ENCODE measurements at regions not wholly inside any gene's neighbourhood (a gene's known extent, or its start where the extent isn't known, plus 50 kb on each side); places are given as distances from the start of the nearest gene placed in this dataset.

DNA sequence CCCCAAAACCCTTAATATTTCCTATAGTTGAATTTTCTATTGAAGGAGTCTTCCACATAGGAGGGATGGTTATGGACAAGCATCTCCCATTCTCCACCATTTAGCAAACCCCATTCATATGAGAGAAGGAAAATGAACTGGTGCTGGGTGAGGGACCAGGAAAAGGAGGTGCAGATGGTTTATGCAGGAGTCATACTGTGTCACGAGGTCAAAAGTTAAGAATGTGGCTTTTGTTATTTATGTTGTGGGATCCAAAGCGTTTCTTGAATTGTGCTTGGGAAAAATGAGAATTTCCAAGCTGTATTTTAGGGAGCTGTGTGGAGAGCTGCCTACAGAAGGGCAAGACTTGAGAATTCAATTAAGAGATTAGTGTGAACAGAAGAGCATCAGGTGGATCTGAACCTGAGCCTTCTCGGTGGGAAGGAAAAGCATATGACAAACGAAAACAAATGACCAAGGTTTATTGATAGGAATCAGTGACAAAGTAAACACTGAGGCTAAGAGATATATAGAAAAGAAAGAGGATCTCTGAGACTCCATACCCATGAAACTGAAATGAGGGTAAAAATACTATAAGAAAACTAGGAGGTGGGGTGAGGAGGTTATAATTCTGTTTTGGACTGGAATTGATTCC lies 473.3 kb upstream of the NR2F2 start:
- no peak for DNase-seq

DNA sequence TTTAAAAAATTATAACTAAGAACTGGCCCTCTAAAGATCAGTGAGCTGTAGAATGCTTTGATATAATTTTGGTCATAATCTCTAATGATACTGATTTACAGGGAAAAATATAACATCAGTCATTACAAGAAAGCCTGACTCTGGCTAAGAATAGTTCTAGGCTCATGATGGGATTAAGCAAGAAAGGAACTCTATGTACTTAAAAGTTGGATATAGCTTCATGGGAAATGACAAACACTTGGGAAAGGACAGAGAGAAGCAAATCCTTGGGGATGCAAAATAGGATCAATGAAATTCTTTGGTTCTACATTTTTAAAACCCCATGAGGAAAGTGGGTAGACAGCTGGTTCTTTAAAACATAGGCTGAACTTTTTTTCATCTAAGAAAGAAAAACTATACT lies 472.7 kb upstream of the NR2F2 start:
- no peak for DNase-seq

DNA sequence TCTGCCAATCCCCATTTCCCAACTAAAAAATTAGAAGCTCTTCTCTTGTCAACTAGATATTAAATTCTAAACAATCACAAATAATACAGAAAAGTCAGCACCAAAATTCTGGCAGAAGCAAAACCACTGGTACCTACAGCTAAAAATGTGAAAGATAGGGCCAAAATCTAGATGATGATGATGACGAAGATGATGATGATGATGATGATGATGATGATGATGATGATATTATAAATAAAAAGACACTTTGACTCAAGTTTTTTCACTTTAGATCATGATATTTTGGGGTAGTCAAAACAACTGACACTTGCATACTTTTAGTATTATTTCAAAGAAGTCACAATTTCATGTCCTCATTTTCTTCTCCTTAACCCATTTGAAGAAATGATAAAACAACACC lies 470.1 kb upstream of the NR2F2 start:
- no peak for DNase-seq

DNA sequence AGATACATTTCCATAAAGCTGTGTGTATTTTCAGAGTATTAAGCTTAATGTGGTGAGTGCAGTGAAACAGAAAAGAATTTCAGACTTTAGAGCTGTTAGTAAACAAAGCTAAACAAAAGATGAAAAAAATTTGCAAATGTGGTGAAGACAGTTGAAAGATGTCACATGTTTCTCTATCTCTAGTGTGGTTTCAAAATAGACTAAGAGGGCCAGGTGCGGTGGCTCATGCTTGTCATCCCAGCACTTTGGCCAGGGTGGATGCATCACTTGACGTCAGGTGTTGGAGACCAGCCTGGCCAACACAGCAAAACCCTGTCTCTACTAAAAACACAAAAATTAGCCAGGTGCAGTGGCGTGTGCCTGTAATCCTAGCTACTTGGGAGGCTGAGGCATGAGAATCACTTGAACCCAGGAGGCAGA lies 466.0 kb upstream of the NR2F2 start:
- DNase-seq, result no peak

DNA sequence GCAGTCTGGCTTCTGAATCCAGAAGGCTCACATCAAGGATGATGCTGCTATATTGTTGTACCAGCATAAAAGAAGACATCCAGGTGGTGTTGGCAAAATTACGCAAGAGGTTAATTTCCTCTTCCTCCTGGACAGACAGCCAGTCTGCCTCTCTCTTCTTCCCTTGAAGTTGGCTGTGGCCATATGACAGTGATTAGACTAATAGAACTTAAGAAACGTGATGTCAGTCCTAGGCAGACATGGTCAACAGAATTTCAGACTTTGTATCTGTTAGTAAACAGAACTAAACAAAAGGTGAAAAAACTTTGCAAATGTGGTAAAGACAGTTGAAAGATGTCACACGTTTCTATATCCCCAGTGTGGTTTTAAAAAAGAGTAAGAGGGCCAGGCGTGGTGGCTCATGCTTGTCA lies 465.2 kb upstream of the NR2F2 start:
- DNase-seq, result no peak

DNA sequence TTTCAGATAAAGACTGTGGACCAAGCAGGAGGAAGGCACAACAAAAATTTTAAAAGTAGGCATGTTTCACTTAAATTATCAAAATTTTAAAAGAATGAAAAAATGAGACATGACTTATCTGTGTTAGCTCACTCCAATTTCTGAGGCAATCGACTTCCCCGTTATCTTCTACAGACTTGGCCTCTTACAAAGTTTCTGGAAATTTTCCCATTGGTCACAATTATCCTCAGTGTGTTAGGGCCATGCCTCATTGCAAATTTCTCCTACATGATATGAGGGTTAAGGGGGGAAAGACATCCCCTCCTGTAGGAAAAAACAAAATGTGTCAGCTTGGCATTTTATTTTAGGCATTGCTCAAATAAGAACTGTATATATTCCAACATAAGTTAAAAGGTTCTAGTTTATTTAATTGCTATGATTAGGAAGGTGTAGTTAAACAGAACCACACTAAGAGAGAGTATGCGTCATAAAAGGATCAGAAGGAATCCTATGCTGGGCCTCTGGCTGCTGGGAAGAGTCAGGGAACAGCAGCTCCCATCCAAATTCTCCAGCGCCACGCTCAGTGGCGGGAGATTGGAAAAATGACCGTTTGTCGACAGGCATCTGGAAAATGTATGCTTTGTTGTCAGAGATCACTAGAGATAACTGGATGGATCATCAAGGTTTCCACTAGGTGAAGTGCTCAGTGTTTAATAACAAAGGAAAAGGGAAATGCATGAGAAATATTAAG lies 463.6 kb upstream of the NR2F2 start:
- DNase-seq, result no peak

DNA sequence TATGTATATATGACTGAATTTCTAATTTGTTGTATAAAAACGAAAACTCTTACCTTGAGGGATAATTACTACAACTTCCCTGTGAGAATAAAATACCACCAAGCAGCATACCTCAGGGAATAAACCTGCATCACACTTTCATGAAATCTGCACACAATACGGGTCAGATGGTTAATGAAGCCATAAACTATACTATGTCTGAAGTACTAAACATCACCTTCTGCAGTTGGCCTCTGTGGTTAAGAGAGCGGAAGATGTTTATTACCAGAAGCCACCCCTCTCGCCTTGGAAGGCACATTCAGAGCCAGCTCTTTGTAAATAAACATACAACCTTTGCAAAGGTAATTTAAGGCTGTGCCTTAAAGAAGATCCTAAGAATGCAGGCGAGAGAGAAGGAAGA lies 462.1 kb upstream of the NR2F2 start:
- no peak for DNase-seq

DNA sequence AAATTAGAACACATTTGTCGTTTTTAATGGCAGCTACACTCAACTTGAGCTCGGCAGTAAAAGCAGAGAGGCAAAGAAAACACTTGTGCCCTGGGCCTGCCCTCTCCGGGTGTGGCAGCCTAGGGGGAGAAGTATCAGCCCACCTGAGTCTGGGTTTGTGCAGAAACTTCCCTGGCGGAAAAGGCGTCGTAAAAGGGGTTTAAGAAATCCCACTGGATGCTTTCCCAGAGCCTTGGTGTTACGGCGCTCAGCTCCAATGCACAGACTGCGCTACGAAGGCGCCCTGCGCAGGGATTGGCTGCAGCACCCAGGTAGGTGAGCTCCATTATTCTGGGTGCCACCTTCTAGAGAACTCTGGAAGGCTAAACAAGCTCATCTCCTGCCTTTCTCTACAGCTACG lies 461.5 kb upstream of the NR2F2 start:
- DNase-seq, result no peak

DNA sequence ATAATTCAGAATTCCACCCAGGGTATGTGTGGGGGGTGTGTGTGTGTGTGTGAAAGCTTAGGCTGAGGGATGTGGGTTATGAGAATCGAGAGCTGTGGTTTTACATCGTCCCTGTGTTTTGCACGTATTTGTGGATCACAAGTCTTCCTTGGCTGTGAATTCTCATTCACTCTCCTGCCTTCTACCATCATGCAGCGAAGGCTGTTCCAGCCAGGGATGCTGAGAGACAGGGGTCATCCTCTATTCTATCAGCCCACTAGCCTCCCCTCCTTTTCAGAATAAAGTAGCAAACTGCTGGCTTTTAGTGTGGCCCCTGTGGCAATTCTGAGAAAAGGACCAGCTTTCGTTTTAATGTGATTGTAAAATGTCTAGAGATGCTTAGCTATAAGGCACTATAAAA lies 460.6 kb upstream of the NR2F2 start:
- DNase-seq, result no peak

DNA sequence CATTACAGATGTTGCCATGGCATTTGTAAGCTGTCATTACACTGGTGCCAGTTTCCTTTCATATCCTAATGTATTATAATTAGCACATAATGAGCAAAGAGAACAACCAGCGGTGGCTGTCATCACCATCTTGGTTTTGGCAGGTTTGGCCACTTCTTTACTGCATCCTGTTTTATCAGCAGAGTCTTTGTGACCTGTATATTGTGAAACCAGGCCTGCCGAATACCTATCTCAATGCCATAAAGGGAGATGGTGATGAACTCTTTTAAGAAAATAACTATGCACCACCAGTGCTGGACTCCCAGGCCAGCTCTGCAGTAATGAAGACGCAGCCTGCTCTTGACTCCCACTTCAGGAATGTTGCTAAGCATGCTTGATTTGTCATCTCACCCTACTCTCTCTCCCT lies 458.1 kb upstream of the NR2F2 start:
- DNase-seq, result no peak

DNA sequence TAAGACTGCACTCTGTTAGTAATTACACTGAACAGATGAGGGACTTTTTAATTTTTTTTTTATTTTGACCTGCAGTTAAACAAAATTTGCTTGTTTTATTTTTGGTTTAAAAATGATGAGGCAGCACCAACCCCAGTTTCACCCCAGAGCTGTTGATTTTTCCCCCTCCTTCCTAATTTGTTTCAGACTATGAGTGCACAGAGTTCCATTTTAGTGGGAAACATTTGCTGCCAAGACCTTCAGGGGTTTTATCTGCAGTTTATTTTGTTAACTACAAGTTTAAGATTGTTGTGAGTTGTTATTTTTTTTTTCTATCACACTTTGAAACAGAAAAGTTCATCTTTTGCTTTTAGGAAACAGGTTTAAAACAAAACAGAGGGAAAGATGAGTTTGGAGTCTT lies 455.9 kb upstream of the NR2F2 start:
- DNase-seq, result no peak

DNA sequence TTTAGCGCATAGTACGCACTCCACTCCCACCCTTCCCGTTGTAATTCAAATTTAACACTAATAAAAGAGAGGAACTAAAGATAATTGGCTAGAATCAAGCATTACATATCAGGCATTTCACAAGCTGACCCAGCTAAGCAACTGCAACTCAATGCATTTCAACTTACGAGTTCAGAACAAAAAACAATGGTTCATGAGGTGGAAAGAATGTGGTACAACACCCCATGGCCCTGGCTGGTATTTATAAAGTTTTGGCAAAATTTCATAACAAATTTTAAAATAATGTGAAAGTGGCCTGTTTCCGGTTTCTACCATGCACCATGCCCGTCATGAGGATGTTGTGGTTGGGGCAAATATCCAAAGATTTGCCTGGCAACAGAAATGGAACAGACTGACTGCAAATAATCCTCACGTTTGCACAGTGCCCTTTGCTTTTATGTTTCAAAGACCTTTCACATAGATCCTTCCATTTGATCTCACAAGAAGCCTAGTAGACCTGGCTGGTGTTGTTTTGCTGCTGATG lies 455.3 kb upstream of the NR2F2 start:
- no peak for DNase-seq

DNA sequence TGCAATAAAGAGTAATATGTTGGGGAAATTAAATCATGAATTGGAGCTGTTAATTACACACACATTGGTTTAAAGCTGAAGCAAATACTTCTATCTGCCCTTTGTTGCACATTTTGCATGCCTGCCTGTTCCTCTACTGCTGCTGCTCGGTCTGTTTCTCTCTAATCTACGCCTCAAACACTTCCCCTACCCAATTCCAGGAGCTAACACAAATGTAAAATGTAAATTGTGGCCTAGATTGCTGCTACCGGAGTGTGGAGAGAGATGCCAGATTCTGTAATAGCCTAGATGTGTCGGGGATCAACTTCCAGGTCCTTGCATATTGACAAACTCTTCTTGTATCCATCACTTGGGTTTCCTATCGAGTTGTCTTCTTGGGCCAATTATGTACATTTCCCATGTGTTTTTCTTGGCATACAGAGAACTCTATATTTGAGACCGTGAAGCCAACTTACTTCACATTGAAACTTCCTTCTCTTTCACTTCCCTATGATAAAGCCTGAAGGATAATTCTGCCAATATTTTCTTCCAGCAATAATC lies 450.4 kb upstream of the NR2F2 start:
- no peak for DNase-seq

DNA sequence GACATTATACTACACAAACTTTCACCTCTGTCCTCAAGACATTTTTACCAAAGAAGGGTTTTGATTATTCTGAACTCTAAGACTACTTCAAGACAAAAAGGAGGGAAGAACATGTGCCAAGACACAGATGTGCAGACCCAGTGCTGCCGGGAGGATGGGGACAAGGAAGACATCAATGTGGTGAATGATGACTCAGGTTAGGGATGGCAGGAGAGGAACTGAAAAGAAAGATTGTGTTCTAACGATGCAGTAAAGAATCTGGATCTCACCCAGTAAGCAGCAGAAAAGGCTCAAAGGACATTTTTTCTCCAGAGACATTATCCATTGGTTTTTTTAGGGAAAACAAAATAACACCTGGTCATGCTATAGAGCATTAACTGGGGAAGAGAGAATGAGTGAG lies 449.9 kb upstream of the NR2F2 start:
- DNase-seq, result no peak

DNA sequence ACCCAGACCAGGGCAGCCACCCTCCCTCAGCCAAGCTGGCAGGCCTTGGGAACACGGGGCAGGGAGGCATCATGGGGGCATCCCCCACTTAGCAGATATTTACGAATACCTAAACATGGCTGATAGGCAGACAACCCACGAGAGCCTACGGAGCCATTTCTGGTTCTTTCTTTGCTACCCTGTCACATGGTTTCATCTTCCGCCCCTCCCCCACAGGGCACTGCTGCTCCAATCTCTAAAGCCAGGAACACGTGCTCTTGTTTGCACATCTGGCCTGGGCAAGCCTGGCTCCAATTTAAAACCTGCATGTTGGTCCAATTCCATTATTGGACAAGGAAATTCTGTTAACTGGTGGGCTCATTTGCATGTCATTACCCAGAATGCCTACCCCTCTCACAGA lies 447.4 kb upstream of the NR2F2 start:
- DNase-seq, result no peak

DNA sequence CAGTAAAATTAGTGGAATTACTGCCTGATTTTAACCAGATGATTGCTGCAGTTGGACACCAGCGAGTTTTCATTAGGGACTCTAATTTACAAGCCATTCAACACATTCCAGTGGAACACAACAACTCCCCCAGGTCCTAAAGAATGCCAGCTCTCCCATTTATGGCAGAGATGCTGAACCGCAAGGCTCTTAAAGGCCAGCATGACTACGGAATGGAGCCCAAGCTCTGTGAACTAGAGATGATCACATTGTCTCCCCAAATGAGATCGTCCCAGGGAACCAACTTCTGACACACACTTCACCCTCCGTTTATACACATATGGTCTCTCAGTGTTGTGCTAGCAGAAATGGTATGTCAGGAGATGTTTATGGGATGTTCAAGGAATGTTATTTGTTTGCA lies 446.2 kb upstream of the NR2F2 start:
- no peak for DNase-seq

DNA sequence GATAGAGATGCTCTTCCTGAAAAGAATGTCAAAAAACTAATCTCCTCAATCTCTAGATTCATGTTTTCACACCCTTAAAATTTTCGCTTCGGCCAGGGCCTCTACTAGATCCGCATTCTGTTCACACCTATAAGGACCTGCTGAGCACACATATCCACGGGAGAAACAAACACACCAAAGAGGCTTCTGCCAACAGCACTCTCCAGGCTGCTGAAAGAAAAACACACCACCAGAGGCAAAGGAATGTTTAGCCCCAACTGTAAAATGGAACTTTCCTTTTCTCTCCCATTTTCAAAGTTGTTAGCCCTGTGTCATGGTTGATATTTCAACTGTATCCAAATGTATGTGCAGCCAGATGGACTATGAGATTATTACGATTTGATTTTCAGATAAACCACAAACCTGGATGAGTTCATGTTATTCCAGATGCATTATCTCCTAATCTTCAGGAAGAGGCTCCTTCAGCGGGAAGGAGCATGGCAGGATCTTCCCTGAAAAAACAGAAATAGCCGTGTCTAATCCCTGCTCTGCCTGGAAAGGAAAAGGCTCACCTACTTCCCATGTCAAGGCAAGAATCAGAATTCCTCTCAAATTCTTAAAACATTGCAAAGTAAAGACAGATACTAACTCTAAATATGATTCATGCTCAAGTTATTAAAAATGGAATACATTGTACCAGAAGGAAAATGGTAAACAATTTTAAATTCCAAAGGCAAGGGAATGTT lies 442.7 kb upstream of the NR2F2 start:
- no peak for DNase-seq

DNA sequence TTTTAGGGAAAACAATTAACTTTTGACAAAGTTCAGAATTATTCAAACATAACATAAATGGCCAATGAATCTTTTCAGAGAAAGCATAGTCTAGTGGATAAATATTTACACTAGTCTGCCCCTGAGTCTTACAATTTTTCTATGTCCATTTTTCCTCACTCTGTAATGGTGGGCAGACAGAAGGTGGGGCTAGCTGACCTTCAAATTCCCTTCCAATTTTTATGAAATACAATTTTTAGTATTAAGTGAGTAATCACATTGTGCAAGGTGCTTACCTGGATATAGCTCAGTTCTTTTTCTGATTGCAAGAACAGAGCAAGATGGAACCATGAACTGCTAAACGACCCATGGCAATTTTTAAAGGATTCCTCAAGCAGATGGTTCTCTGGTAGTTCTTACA lies 441.7 kb upstream of the NR2F2 start:
- DNase-seq, result no peak

DNA sequence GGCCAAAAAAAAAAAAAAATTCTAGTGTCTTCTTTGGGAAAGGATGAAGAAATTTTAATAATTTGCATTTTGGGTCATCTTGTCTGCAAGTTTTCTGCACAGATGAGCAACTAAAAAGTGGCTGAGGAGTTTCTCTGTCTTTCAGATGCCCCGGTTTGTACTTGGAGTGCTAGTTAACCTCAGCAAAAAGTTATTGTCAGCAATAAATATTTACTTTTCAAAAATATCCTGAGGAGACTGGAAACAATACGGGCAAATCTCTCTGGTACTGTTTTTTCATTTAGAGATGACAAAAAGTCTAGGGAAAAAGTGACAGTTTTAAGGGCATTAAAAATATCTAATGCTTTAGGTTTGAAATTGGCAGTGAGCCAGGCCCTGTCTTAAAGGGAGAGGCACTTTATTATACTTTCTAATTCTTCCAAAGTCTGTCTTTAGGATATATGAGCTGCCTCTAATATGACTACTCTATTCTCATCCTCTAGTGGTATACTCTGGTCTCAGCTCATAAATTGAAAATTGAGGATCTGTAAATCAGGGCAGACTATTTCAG lies 436.0 kb upstream of the NR2F2 start:
- DNase-seq, result no peak

DNA sequence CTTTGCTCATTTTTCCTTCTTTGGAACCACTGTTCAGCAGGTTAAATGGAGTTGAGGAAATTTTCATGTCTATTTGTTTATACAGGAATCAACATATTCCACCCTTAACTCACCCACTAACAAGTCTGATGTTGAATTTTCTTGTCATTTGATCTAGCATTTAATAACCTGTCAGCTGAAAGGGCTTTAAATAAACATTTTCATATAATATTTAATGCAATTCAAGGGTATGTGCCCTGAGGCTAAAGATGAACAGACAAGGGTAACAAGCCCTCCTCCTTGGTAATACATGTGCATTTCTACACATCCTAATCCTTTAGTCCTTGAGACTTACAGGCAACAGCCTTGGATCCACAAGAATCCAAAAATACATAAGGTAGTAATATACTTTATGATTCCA lies 435.0 kb upstream of the NR2F2 start:
- DNase-seq, result no peak

DNA sequence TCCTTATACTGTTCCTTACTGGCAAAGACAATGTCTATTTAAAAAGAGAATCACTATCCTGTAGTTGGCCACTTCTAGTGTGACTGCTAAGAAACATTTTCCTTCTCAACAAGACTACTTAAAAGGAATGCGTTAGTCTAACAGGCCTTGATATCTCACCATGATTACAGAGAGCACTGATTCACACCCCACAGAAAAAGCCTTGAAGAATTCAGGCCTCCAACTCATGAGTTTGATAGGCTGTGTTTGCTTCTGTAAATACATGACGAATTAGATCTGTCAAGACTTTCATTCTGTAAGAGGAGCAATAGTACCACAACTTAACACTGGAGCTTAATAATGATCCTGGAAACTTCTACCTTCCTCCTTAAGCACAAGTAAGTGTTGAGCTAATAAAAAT lies 432.8 kb upstream of the NR2F2 start:
- DNase-seq, result no peak

DNA sequence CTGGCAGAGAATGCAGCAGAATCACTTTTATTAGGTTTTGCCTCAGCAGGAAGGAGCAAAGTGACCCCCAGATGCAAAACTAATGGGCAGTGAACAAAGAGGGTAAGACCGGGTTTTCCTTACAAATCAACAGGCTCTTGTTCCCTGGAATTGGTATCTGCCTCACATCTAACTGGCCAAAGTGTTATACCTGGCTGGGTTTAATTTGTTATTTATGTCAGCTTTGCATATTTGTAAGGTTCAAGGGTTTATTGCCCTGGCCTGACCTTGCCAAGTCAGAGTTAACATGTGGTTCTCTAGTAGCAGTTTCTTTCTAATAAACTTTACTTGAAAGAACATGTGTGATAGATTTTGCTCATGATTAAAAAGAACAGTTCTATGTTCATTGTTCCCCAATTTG lies 431.7 kb upstream of the NR2F2 start:
- no peak for DNase-seq

DNA sequence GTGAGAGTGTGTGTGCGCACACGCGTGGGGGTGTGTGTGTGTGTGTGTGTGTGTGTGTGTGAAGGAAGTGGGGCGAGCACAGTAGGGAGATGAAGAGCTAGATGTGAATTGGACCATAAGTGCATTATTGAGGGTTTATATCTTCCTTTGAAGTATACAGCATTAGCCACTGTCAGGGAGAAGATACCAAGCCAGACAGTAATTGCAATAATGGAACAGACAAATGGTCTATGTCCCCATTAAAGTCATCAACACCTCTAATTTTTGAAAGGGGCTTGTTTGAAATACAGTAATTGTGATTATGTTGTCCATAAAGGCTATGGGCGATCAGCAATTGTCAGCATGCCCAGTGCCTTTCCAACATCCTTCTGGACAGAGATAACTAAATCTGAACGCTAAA lies 429.2 kb upstream of the NR2F2 start:
- no peak for DNase-seq

DNA sequence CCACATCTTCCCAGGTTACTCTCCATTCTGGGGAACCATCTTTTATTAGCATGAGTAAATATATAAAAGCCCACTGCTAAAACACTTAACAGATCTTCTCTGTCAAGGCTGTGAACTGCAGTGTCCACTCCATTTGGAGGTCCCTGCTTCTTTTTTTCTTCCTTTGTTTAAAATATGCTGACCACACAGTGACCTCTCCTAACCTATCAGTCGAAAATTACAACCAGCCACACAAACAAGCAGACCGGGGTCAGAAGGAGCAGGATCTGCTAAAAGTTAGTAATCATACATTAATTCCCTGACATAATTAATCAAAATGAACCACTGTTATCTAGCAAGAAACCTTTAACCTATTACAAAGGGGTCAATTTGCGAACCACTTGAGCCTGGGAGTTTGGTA lies 427.9 kb upstream of the NR2F2 start:
- DNase-seq, result no peak
